ENCODE measurements at regions not wholly inside any gene's neighbourhood (a gene's known extent, or its start where the extent isn't known, plus 50 kb on each side); places are given as distances from the start of the nearest gene placed in this dataset.

DNA sequence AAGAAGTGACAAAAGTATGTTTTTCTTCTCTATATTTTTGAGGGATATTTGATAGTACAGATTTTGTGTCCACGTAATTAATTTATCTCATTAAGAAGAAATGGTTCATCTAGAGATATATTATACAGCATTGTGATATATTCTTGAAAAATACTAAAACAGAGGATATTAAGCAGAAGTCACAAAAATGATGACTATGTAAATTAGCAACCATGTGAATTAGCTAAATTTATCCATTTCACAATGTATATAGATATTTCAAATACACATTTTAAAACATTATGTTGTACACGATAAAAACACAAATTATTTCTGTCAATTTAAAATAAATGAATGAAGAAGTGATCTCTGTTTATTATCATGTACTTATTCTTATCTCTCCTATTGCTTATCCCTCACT lies 989.5 kb downstream of the TUSC7 start:
- no peak for TF ChIP-seq POLR2A (IDR thresholded peaks at IDR 0.05)
- TF ChIP-seq, protein P1, sequence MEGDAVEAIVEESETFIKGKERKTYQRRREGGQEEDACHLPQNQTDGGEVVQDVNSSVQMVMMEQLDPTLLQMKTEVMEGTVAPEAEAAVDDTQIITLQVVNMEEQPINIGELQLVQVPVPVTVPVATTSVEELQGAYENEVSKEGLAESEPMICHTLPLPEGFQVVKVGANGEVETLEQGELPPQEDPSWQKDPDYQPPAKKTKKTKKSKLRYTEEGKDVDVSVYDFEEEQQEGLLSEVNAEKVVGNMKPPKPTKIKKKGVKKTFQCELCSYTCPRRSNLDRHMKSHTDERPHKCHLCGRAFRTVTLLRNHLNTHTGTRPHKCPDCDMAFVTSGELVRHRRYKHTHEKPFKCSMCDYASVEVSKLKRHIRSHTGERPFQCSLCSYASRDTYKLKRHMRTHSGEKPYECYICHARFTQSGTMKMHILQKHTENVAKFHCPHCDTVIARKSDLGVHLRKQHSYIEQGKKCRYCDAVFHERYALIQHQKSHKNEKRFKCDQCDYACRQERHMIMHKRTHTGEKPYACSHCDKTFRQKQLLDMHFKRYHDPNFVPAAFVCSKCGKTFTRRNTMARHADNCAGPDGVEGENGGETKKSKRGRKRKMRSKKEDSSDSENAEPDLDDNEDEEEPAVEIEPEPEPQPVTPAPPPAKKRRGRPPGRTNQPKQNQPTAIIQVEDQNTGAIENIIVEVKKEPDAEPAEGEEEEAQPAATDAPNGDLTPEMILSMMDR (IDR thresholded peaks at IDR 0.05), result no peak

Data from lower leg skin (tissue), 3 donors.